ENCODE measurements at regions not wholly inside any gene's neighbourhood (a gene's known extent, or its start where the extent isn't known, plus 50 kb on each side); places are given as distances from the start of the nearest gene placed in this dataset.

DNA sequence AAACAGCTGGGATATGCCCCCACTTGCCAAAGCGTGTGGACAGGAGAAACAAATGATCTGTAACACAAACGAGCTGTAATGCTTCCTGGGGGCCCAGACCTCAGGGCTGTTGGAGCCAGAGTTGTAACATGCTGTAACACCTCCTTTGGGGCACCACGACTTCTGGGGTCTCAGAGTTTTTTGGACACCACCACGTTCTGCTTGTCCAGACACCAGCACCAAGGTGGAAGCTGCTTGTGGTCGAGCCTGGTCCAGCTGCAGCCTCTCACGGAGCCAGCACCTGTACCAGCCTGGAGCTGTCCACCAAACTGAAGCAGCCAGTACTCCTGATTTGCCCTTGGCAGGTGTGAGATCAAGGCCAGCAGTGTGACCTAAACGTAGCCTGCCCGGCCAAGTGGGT, 879.4 kb downstream of the SLC6A15 start:
- TF ChIP-seq, protein P1, sequence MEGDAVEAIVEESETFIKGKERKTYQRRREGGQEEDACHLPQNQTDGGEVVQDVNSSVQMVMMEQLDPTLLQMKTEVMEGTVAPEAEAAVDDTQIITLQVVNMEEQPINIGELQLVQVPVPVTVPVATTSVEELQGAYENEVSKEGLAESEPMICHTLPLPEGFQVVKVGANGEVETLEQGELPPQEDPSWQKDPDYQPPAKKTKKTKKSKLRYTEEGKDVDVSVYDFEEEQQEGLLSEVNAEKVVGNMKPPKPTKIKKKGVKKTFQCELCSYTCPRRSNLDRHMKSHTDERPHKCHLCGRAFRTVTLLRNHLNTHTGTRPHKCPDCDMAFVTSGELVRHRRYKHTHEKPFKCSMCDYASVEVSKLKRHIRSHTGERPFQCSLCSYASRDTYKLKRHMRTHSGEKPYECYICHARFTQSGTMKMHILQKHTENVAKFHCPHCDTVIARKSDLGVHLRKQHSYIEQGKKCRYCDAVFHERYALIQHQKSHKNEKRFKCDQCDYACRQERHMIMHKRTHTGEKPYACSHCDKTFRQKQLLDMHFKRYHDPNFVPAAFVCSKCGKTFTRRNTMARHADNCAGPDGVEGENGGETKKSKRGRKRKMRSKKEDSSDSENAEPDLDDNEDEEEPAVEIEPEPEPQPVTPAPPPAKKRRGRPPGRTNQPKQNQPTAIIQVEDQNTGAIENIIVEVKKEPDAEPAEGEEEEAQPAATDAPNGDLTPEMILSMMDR (IDR thresholded peaks at IDR 0.05; ENCODE audit: low read length), result no peak
- no peak for TF ChIP-seq EZH2 (IDR thresholded peaks at IDR 0.05; ENCODE audit: borderline replicate concordance, low read length)
